ENCODE measurements at regions not wholly inside any gene's neighbourhood (a gene's known extent, or its start where the extent isn't known, plus 50 kb on each side); places are given as distances from the start of the nearest gene placed in this dataset.

DNA sequence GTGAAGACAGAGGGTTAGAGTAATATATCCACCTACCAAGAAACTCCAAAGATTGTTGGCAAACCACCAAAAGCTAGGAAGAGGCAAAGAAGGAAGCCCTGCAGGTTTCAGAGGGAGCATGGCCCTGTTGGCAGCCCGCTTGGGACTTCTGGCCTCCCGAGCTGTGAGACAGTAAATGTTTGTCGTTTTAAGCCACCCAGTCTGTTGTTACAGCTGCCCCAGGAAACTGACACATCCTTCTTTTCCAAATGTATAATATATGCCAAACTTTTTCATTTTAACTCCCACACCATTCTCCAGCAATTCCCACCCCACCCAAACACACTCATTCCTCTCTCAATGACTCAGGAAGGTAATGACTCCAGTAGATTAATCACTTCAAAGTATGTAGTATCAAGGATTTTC is 74.0 kb downstream of the RPS29 start:
- no peak for TF ChIP-seq CTCF (IDR thresholded peaks at IDR 0.05 in 4 of 5, conservative IDR thresholded peaks at IDR 0.05 in 1 of 5)
- no peak for TF ChIP-seq POLR2A (IDR thresholded peaks at IDR 0.05)

All from gastrocnemius medialis (tissue), 4 donors.